Bronchial epithelial cell (primary cell): ENCODE measurements at regions not wholly inside any gene's neighbourhood (a gene's known extent, or its start where the extent isn't known, plus 50 kb on each side); places are given as distances from the start of the nearest gene placed in this dataset.

ENCODE experiments used
- DNase-seq: peaks from one replicate; pipeline ENCODE4 v3.0.0-alpha.2; 2010; ENCODE audit warnings: low read depth
- FAIRE-seq: peaks from 2 replicates; lab custom pipeline; 2011; peaks lifted over from hg19 to GRCh38; lab: Jason Lieb, UNC
- H3K27me3 ChIP-seq: 2 replicates; pipeline ENCODE4 v1.5.1; 2011; ENCODE audit warnings: low read length; ENCODE audit not compliant: control insufficient read depth, insufficient read depth
- H3K36me3 ChIP-seq: 2 replicates; pipeline ENCODE4 v1.5.1; 2011; ENCODE audit warnings: low read length; ENCODE audit not compliant: control insufficient read depth, insufficient read depth
- H3K4me3 ChIP-seq: 2 replicates; pipeline ENCODE4 v1.5.1; 2011; ENCODE audit warnings: mild to moderate bottlenecking, low read depth, low read length, control low read depth
- TF ChIP-seq, protein P1 (sequence below): IDR thresholded peaks from 2 replicates; pipeline ENCODE4 v1.5.1; 2011; ENCODE audit warnings: mild to moderate bottlenecking, moderate library complexity, low read length, control low read depth, inconsistent platforms; ENCODE audit not compliant: insufficient read depth, severe bottlenecking

DNA sequence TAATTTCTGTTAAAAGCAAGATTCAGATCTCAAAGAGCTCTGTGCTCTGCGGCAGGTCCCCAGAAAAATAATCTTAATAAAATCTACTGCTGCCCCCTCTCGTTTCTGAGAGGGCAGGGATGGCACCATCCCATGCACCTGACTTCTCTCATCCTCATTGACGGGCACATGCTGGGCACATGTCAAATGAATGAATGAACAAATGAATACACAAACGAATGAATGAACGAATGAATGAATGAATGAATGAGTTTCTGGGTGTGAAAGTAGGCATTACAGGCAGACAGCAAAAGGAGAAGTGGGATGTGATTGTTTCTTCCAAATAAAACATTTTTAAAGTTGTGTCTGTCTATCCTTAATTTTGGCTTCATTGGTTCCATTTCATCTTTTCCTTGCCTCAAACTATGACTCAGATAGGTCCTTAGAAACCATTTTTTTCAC is 398.1 kb upstream of the PRKCQ start:
- no peaks in the 10 kb centered on the region for H3K27me3 ChIP-seq

DNA sequence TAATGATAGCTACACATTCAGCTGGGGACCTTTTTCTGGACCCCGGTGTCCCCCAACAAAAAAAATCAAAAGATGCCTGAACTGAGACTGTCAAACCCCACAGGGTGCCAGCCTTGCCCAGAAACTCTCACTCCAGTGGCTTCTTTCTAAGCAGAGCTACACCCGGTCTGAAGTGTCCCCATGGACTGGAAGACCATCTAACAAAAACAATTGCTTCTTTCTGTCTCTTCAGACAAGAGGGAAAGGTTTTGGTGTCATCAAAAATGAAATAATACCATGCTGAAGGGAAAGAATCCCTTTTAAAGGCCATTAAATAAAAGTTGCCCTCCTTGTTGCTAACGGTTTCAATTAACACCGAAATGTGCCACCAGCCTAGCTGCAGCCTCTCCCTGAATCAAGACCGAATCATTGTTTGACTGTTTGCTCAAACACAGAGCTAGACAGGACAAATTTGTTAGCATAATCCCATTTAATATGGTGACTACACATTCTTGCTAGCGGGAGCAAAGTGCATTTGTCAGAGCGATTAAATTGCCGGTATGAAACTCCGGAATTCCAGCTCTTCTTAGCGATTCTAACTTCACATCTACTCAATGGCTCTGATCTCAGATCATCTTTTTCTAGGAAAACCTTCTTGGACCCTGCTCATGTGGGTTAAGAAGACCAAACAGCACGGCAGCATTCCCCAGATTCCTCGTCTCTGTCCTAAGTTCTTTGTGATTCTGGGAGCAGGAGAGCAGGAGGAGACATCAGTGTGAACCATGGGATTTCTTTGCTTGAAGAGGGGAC is 397.5 kb upstream of the PRKCQ start:
- no peak for FAIRE-seq
- TF ChIP-seq, protein P1, sequence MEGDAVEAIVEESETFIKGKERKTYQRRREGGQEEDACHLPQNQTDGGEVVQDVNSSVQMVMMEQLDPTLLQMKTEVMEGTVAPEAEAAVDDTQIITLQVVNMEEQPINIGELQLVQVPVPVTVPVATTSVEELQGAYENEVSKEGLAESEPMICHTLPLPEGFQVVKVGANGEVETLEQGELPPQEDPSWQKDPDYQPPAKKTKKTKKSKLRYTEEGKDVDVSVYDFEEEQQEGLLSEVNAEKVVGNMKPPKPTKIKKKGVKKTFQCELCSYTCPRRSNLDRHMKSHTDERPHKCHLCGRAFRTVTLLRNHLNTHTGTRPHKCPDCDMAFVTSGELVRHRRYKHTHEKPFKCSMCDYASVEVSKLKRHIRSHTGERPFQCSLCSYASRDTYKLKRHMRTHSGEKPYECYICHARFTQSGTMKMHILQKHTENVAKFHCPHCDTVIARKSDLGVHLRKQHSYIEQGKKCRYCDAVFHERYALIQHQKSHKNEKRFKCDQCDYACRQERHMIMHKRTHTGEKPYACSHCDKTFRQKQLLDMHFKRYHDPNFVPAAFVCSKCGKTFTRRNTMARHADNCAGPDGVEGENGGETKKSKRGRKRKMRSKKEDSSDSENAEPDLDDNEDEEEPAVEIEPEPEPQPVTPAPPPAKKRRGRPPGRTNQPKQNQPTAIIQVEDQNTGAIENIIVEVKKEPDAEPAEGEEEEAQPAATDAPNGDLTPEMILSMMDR: no peak
- H3K36me3 ChIP-seq: no peaks in the 10 kb centered on the region

More for the DNA sequence above, 398.1 kb upstream of the PRKCQ start:
- FAIRE-seq: no peak
- no peak for DNase-seq
- H3K4me3 ChIP-seq: no peak overlapping the region
- TF ChIP-seq, protein P1: no peak
- H3K36me3 ChIP-seq: no peaks in the 10 kb centered on the region

DNA sequence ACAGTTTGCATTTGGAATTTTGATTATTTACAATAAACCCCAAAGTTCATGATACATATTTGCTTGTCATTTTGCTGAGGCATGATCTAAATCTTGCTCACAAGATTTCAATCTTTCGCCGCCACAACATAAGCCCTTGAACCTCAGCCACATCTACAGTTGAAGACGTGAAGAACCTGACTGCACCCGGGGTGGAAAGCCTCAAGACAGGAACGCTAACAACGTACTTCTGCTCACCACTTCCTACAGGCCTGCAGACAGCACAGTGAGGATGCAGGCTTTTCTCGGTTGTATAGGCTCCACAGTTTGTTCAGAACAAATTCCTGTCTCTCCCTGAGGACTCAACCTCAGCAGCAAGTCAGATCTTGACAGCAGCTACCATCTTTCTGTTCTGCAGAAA is 393.8 kb upstream of the PRKCQ start:
- no peak for FAIRE-seq
- DNase-seq: no peak
- no peaks in the 10 kb centered on the region for H3K36me3 ChIP-seq
- no peak overlapping the region for H3K4me3 ChIP-seq
- TF ChIP-seq, protein P1: no peak
- H3K27me3 ChIP-seq: no peaks in the 10 kb centered on the region

More for the DNA sequence above, 397.5 kb upstream of the PRKCQ start:
- DNase-seq: no peak
- H3K27me3 ChIP-seq: no peaks in the 10 kb centered on the region
- no peak overlapping the region for H3K4me3 ChIP-seq

DNA sequence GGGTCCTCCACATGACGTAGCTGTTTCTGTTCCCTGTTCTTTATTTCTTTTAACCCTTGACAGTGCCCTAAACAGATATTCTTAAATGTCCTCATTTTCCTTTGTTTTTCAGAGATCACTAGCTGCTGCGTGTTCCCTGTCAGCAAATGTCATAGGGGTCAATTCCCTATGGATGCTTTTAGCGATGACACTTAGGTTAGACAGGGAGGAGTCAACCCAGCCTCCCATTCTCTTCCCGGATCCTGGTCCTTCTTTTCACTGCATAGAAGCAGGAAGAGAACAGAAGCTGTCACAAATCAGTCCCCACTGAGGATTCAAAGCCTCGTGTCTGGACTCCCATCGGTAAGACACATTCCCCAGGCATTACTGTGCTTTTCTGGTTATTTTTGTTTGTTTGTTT is 392.1 kb upstream of the PRKCQ start:
- H3K27me3 ChIP-seq: no peaks in the 10 kb centered on the region
- DNase-seq (no peak), FAIRE-seq (no peak)
- H3K36me3 ChIP-seq: no peaks in the 10 kb centered on the region
- no peak overlapping the region for H3K4me3 ChIP-seq
- TF ChIP-seq, protein P1: no peak

DNA sequence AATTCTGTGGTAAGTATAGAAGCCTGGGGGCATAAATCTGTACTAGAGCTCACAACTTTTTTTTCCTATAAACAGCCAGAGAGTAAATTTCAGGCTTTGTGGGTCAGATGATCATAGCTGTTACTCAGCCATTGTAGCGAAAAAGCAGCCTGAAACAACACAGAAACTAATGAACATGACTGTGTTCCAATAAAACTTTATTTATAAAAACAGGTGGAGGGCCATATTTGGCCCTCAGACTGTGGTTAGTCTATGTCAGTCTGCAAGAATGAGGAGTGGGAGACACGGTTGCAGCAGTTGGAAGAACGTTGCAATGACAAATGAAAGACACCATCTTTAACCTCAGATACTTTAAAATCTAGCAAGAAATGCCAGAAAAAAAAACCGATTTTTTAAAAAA is 389.6 kb upstream of the PRKCQ start:
- TF ChIP-seq, protein P1: no peak
- DNase-seq (no peak), FAIRE-seq (no peak)
- no peaks in the 10 kb centered on the region for H3K36me3 ChIP-seq
- no peaks in the 10 kb centered on the region for H3K27me3 ChIP-seq
- H3K4me3 ChIP-seq: no peak overlapping the region

DNA sequence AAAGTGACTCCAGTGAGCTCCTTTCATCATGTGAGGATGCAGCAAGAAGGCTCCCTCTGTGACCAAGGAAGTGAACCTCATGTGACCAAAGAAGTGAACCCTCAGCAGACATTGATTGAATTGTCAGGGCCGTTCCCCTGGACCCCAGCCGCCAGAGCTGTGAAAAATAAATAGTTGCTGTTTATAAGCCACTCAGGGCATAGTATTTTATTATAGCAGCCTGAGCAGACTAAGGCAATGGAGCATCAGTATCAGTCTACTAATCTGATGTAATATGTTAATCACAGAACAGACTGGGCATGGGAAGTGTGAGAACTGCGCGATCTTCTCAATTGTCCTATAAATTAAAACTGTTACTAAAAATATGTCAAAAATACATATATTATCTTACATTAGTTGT is 384.5 kb upstream of the PRKCQ start:
- Histone ChIP-seq H3K27me3 (no peaks in the 10 kb centered on the region), H3K36me3 (no peaks in the 10 kb centered on the region), H3K4me3 (no peak overlapping the region)
- DNase-seq: no peak
- TF ChIP-seq, protein P1: no peak
- FAIRE-seq: no peak
